ENCODE measurements at regions not wholly inside any gene's neighbourhood (a gene's known extent, or its start where the extent isn't known, plus 50 kb on each side); places are given as distances from the start of the nearest gene placed in this dataset.
"Not testable (repeated sequence)": the region's sequence is repeated elsewhere in the genome, so short reads cannot be mapped to it uniquely, and the experiment has no call there.

DNA sequence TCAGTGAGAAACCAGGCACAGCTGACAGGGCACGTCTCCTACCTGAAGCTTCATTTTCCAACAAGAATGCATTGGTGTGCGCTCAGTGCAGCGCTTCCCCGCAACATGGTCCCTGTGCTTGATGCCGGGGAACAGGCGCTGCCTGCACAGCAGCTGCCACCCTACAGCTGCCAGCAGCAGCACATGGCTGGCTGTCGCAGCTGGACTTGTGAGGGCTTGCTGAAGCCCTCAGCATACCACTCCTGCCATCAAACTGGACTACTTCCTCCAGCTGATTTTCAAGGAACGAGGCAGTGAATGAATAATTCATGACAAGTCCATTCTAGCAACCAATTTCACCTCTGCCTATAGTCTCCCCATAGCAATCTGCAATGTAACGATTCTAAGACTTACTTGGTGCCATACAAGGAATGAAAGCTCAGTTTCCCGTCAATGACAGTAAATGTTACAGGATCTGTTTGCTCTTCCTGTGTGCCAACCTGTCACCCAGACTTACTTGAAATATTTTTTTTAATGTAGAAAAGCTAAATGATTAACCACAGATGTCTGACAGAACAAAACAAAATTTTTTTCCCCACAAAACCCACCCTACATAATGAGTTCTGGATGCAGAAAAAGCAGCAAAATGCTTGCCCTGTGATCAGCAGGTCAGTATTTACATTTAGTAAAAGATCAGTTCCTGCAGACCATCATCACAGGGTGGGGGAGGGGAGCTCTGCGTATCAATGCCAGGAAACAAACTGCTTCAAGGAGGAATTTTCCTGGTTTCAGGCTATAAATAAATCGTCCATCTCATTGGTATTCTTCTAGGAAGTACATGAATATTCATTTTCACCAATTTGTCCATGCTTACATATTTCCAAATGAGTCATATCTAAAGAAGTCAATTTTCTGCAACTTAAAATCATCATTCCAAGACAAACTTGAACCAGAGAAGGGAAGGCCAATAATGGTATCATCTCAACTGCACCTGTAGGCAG, 140.6 kb downstream of the ALOX5 start:
- H3K27me3 ChIP-seq (replicated peaks; ENCODE audit: control insufficient read depth, insufficient read depth, low read length): no peaks in the 10 kb centered on the region
- H3K36me3 ChIP-seq (ENCODE audit: control insufficient read depth, insufficient read depth, low read length): no peaks in the 10 kb centered on the region
- TF ChIP-seq, protein P1, sequence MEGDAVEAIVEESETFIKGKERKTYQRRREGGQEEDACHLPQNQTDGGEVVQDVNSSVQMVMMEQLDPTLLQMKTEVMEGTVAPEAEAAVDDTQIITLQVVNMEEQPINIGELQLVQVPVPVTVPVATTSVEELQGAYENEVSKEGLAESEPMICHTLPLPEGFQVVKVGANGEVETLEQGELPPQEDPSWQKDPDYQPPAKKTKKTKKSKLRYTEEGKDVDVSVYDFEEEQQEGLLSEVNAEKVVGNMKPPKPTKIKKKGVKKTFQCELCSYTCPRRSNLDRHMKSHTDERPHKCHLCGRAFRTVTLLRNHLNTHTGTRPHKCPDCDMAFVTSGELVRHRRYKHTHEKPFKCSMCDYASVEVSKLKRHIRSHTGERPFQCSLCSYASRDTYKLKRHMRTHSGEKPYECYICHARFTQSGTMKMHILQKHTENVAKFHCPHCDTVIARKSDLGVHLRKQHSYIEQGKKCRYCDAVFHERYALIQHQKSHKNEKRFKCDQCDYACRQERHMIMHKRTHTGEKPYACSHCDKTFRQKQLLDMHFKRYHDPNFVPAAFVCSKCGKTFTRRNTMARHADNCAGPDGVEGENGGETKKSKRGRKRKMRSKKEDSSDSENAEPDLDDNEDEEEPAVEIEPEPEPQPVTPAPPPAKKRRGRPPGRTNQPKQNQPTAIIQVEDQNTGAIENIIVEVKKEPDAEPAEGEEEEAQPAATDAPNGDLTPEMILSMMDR (IDR thresholded peaks at IDR 0.05; ENCODE audit: insufficient read depth, low read length, poor library complexity, severe bottlenecking): no peak
- DNase-seq (ENCODE audit: extremely low read depth, insufficient read length): no peak
- no peak overlapping the region for H3K4me3 ChIP-seq (replicated peaks; ENCODE audit: low read depth, low read length)

DNA sequence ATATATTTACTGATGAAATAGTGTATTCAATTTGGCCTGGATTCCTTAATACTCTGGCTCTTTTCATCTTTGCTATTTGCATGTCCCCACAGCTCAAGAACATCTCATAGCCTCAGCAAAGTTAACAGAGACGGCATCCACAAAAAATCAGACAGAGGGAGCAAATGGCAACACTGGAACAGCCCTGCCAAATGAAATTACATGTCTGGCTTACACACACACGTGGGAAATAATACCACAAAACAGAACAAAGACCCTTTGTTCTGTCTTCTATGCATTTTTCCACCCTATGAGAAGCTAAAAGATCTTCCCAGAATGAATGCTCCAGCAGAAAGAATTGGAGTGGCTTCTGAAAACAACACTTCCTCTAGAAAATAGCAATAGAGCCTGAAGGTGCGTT, 139.5 kb downstream of the ALOX5 start:
- H3K4me3 ChIP-seq (replicated peaks; ENCODE audit: low read depth, low read length): no peak overlapping the region
- no peaks in the 10 kb centered on the region for H3K27me3 ChIP-seq (replicated peaks; ENCODE audit: control insufficient read depth, insufficient read depth, low read length)
- no peaks in the 10 kb centered on the region for H3K36me3 ChIP-seq (ENCODE audit: control insufficient read depth, insufficient read depth, low read length)
- no peak for DNase-seq (ENCODE audit: extremely low read depth, insufficient read length)
- TF ChIP-seq, protein P1 (IDR thresholded peaks at IDR 0.05; ENCODE audit: insufficient read depth, low read length, poor library complexity, severe bottlenecking): no peak

DNA sequence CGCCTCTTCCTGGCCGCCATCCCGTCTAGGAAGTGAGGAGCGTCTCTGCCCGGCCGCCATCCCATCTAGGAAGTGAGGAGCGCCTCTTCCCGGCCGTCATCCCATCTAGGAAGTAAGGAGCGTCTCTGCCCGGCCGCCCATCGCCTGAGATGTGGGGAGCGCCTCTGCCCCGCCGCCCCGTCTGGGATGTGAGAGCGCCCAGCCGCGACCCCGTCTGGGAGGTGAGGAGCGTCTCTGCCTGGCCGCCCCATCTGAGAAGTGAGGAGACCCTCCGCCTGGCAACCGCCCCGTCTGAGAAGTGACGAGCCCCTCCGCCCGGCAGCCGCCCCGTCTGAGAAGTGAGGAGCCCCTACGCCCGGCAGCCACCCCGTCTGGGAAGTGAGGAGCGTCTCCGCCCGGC, 137.9 kb downstream of the ALOX5 start:
- H3K36me3 ChIP-seq (ENCODE audit: control insufficient read depth, insufficient read depth, low read length); H3K27me3 ChIP-seq (replicated peaks; ENCODE audit: control insufficient read depth, insufficient read depth, low read length); DNase-seq (ENCODE audit: extremely low read depth, insufficient read length); H3K4me3 ChIP-seq (replicated peaks; ENCODE audit: low read depth, low read length): not testable (repeated sequence)

DNA sequence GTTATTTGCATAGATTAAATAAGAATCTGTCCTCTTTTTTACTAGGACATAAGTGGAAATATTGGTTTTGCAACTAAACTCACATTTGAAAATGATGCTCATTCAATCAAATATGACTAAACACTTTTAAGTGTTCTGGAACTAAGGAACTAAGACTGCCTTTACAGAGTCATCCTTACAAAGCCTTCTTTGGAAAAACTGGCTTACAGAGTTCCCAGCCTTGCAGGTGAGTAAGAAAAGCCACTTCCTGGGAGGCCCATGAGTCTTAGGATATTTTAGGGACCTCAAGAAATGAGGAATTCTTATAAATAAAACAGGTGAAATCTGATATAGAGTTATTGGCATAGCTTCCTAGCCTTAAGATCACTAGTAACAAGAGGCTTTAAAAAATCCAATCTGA, 135.5 kb downstream of the ALOX5 start:
- no peak for DNase-seq (ENCODE audit: extremely low read depth, insufficient read length)

DNA sequence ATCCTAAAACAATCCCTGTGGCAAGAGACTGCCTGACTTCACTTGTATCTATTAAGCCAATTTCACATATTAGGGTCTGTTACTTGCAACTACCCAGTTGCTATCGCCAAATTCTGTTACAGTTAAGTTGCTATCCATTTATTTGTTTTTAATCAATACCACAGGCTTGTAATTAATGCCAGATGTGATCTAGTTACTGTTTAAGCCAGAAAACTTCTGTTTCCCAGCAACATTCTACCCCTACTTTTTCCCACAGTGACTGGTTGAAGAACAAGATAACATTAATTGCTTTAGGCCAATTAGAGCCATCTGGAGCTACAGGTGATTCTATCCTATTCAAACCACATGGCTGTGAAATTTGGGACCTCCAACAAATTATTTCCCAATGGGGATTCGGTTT, 131.3 kb downstream of the ALOX5 start:
- H3K27me3 ChIP-seq (replicated peaks; ENCODE audit: control insufficient read depth, insufficient read depth, low read length): no peaks in the 10 kb centered on the region
- TF ChIP-seq, protein P1 (IDR thresholded peaks at IDR 0.05; ENCODE audit: insufficient read depth, low read length, poor library complexity, severe bottlenecking): no peak
- H3K4me3 ChIP-seq (replicated peaks; ENCODE audit: low read depth, low read length): no peak overlapping the region
- no peaks in the 10 kb centered on the region for H3K36me3 ChIP-seq (ENCODE audit: control insufficient read depth, insufficient read depth, low read length)
- DNase-seq (ENCODE audit: extremely low read depth, insufficient read length): no peak

More for the DNA sequence above, 135.5 kb downstream of the ALOX5 start:
- no peak overlapping the region for H3K4me3 ChIP-seq (replicated peaks; ENCODE audit: low read depth, low read length)
- no peaks in the 10 kb centered on the region for H3K36me3 ChIP-seq (ENCODE audit: control insufficient read depth, insufficient read depth, low read length)
- TF ChIP-seq, protein P1 (IDR thresholded peaks at IDR 0.05; ENCODE audit: insufficient read depth, low read length, poor library complexity, severe bottlenecking): no peak
- H3K27me3 ChIP-seq (replicated peaks; ENCODE audit: control insufficient read depth, insufficient read depth, low read length): no peaks in the 10 kb centered on the region

DNA sequence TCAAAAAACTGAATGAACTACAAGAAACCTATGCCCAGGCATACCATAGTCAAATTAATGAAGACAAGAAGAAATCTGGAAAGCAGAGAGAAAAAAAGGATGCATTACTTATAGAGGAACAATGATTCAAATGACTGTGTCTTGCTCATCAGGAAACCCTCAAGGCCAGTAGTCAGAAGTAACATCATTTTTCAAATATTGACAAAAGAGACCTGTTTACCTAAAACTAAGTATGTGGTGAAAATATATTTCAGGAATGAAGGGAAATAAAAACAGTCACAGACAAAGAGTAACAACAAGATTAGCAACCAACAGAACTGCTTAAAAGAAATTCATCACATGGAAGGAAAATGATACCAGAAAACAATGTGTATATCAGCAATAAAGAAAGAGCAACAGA, 128.4 kb downstream of the ALOX5 start:
- no peak overlapping the region for H3K4me3 ChIP-seq (replicated peaks; ENCODE audit: low read depth, low read length)
- H3K36me3 ChIP-seq (ENCODE audit: control insufficient read depth, insufficient read depth, low read length): no peaks in the 10 kb centered on the region
- TF ChIP-seq, protein P1 (IDR thresholded peaks at IDR 0.05; ENCODE audit: insufficient read depth, low read length, poor library complexity, severe bottlenecking): no peak
- no peaks in the 10 kb centered on the region for H3K27me3 ChIP-seq (replicated peaks; ENCODE audit: control insufficient read depth, insufficient read depth, low read length)
- DNase-seq (ENCODE audit: extremely low read depth, insufficient read length): no peak

All from GM06990 (cell line).